ENCODE measurements at regions not wholly inside any gene's neighbourhood (a gene's known extent, or its start where the extent isn't known, plus 50 kb on each side); places are given as distances from the start of the nearest gene placed in this dataset.
"Not testable (repeated sequence)": the region's sequence is repeated elsewhere in the genome, so short reads cannot be mapped to it uniquely, and the experiment has no call there.

- TF ChIP-seq POLR2A (IDR thresholded peaks at IDR 0.05; ENCODE audit: low read depth, low read length), result no peak
- FAIRE-seq (no peak), DNase-seq (ENCODE audit: insufficient read length, low spot score) (no peak)
Observed at GRCh38 chr14:38716926-38717325, 386.1 kb downstream of the SEC23A start.

DNA sequence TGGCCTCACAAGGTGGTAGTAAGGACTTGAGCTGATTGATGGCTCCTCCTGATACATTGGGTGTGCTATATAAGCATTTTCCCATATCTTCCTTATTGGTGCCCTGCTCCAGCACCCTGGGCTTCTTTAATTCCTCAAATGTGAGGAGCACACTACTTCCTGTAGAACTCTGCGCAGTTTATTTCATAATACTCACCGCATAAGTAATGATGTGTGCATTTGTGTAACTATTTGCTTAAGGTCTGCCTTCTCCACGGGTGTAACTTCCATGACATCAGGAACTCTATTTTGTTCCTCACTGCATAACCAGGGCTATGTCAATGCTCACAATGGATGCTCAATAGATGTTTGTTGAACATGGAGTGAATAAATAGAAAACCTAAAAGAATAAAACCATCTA is 392.2 kb downstream of the SEC23A start:
- no peak for TF ChIP-seq POLR2A (IDR thresholded peaks at IDR 0.05; ENCODE audit: low read depth, low read length)
- FAIRE-seq (no peak), DNase-seq (ENCODE audit: insufficient read length, low spot score) (no peak)

GRCh38 chr14:38710196-38710595 is 392.8 kb downstream of the SEC23A start:
- FAIRE-seq (no peak), DNase-seq (ENCODE audit: insufficient read length, low spot score) (no peak)

GRCh38 chr14:38705220-38705619 is 397.8 kb downstream of the SEC23A start:
- DNase-seq (ENCODE audit: insufficient read length, low spot score) (no peak), FAIRE-seq (no peak)
- TF ChIP-seq POLR2A (IDR thresholded peaks at IDR 0.05; ENCODE audit: low read depth, low read length), result no peak

More at GRCh38 chr14:38710196-38710595, 392.8 kb downstream of the SEC23A start:
- no peak for TF ChIP-seq POLR2A (IDR thresholded peaks at IDR 0.05; ENCODE audit: low read depth, low read length)

DNA sequence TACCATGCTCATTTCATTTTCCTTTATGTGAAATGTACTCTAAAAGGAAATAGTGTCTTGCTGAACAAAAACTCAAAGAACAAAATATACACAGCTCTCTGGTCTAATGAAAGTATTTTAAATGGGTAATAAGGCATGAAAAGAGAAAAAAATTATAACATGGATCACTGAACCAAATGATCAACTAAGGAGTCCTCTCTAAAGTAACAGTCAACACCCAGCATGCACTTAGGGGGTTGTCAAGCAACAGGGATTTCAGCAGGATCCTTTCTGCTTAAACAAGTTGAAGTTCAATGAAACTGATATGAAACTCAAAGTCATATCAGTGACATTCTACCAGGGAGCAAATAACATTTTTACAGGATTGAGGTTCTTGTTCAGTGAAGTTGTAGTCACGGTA is 398.8 kb downstream of the SEC23A start:
- FAIRE-seq, result no peak
- no peak for DNase-seq (ENCODE audit: insufficient read length, low spot score)
- no peak for TF ChIP-seq POLR2A (IDR thresholded peaks at IDR 0.05; ENCODE audit: low read depth, low read length)

GRCh38 chr14:38696925-38697324 is 406.1 kb downstream of the SEC23A start:
- no peak for DNase-seq (ENCODE audit: insufficient read length, low spot score)
- no peak for TF ChIP-seq POLR2A (IDR thresholded peaks at IDR 0.05; ENCODE audit: low read depth, low read length)
- FAIRE-seq, result no peak

DNA sequence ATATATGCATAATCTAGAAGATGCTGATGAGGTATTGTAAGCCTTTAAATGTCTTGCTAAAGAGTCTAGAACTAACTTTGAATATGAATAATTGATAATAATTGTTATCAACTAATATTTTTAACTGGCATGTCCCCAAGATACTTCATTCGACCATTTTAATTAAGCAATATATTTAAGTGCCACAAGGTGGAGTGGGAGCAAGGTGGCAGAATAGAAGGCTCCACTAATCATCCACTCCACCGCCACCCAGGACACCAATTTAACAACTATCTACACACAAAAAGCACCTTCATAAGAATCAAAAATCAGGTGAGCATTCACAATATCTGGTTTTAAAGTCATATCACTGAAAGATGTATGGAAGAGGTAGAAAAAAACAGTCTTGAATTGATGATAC is 409.6 kb downstream of the SEC23A start:
- no peak for FAIRE-seq

DNA sequence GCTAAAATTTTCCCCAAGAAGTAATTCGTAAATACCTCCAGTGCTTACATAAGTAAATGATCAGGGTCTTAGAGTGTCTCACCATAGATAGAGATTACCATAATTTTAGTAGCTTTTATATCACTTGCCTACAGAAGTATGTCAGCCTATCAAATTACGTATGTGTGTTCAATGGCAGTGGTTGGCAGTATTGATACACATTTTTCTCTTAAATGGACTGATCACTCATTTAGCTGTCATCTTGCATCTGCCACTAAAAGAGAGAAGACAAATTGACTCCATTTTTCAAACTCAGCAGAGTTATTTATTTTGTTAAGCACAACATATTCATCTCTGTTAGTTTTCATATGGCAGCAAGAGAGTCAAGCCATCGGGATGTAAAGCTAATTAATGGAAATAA is 413.1 kb upstream of the CLEC14A start:
- DNase-seq (ENCODE audit: insufficient read length, low spot score), result no peak
- TF ChIP-seq POLR2A (IDR thresholded peaks at IDR 0.05; ENCODE audit: low read depth, low read length), result no peak
- no peak for FAIRE-seq

More for the DNA sequence above, 409.6 kb downstream of the SEC23A start:
- DNase-seq (ENCODE audit: insufficient read length, low spot score), result no peak
- no peak for TF ChIP-seq POLR2A (IDR thresholded peaks at IDR 0.05; ENCODE audit: low read depth, low read length)

- DNase-seq (ENCODE audit: insufficient read length, low spot score), result no peak
- FAIRE-seq, result no peak
- no peak for TF ChIP-seq POLR2A (IDR thresholded peaks at IDR 0.05; ENCODE audit: low read depth, low read length)
Observed at GRCh38 chr14:38663382-38663781, 407.5 kb upstream of the CLEC14A start.

GRCh38 chr14:38662781-38663180 is 406.9 kb upstream of the CLEC14A start:
- FAIRE-seq, result no peak
- TF ChIP-seq POLR2A (IDR thresholded peaks at IDR 0.05; ENCODE audit: low read depth, low read length), result no peak
- no peak for DNase-seq (ENCODE audit: insufficient read length, low spot score)

- FAIRE-seq, result no peak
- no peak for TF ChIP-seq POLR2A (IDR thresholded peaks at IDR 0.05; ENCODE audit: low read depth, low read length)
Observed at GRCh38 chr14:38646391-38646790, 390.5 kb upstream of the CLEC14A start.

GRCh38 chr14:38634913-38635312 is 379.0 kb upstream of the CLEC14A start:
- FAIRE-seq; DNase-seq (ENCODE audit: insufficient read length, low spot score): not testable (repeated sequence)

More at GRCh38 chr14:38646391-38646790, 390.5 kb upstream of the CLEC14A start:
- no peak for DNase-seq (ENCODE audit: insufficient read length, low spot score)

DNA sequence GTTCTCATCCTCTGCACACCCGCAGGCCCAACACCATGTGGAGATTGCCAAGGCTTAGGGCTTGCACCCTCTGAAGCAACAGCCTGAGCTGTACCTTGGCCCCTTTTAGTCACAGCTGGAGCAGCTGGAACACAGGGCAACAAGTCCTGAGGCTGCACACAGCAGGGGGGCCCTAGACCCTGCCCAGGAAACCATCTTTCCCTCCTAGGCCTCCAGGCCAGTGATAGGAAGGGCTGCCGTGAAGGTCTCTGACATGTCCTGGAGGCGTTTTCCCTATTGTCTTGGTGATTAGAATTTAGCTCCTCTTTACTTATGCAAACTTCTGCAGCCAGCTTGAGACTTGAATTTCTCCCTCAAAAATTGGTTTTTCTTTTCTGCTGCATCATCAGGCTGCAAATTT is 373.5 kb upstream of the CLEC14A start:
- DNase-seq (ENCODE audit: insufficient read length, low spot score) (no peak), FAIRE-seq (no peak)
- TF ChIP-seq POLR2A (IDR thresholded peaks at IDR 0.05; ENCODE audit: low read depth, low read length), result no peak

- no peak for TF ChIP-seq POLR2A (IDR thresholded peaks at IDR 0.05; ENCODE audit: low read depth, low read length)
- DNase-seq (ENCODE audit: insufficient read length, low spot score), result no peak
- FAIRE-seq, result no peak
Observed at GRCh38 chr14:38627163-38627562, 371.3 kb upstream of the CLEC14A start.

DNA sequence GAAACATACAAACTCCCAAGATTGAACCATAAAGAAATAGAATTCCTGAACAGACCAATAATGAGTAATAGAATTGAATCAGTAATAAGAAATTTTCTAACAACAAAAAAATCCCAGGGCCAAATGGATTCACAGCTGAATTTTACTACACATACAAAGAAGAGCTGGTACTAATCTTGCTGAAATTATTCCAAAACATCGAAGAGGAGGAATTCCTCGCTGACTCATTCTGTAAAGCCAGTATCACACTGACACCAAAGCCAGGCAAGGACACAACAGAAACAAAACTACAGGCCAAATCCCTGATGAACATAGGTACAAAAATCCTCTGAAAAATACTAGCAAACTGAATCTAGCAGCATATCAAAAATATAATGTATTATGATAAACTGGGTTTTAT is 367.8 kb upstream of the CLEC14A start:
- FAIRE-seq (no peak), DNase-seq (ENCODE audit: insufficient read length, low spot score) (no peak)
- no peak for TF ChIP-seq POLR2A (IDR thresholded peaks at IDR 0.05; ENCODE audit: low read depth, low read length)

GRCh38 chr14:38618514-38618913 is 362.6 kb upstream of the CLEC14A start:
- FAIRE-seq (no peak), DNase-seq (ENCODE audit: insufficient read length, low spot score) (no peak)
- TF ChIP-seq POLR2A (IDR thresholded peaks at IDR 0.05; ENCODE audit: low read depth, low read length), result no peak
